AG08395 (cell line): ENCODE measurements at regions not wholly inside any gene's neighbourhood (a gene's known extent, or its start where the extent isn't known, plus 50 kb on each side); places are given as distances from the start of the nearest gene placed in this dataset.
"Not testable (repeated sequence)": the region's sequence is repeated elsewhere in the genome, so short reads cannot be mapped to it uniquely, and the experiment has no call there.

ENCODE experiments used
- DNase-seq: peaks from one replicate; pipeline ENCODE4 v3.0.0; 2012; ENCODE audit warnings: mixed read lengths, low spot score

GRCh38 chr10:9913876-9914514 is 1103.7 kb upstream of the CELF2 start:
- no peak for DNase-seq

GRCh38 chr10:9921544-9921943 is 1096.1 kb upstream of the CELF2 start:
- no peak for DNase-seq

- DNase-seq = no peak
These were observed 1095.4 kb upstream of the CELF2 start for GRCh38 chr10:9922126-9922870.

GRCh38 chr10:9926003-9926402 is 1091.7 kb upstream of the CELF2 start:
- DNase-seq = no peak

GRCh38 chr10:9926881-9927280 is 1090.8 kb upstream of the CELF2 start:
- DNase-seq = no peak

GRCh38 chr10:9939716-9940115 is 1078.0 kb upstream of the CELF2 start:
- no peak for DNase-seq

- no peak for DNase-seq
These were observed 1073.0 kb upstream of the CELF2 start for GRCh38 chr10:9944690-9945089.

- no peak for DNase-seq
These were observed 1067.6 kb upstream of the CELF2 start for GRCh38 chr10:9950070-9950469.

- no peak for DNase-seq
These were observed 1066.0 kb upstream of the CELF2 start for GRCh38 chr10:9951481-9952257.

GRCh38 chr10:9957351-9957750 is 1060.3 kb upstream of the CELF2 start:
- peak; percentile 22 for DNase-seq

GRCh38 chr10:9957876-9958275 is 1059.8 kb upstream of the CELF2 start:
- DNase-seq = not testable (repeated sequence)

GRCh38 chr10:9965341-9965740 is 1052.3 kb upstream of the CELF2 start:
- DNase-seq = no peak

- no peak for DNase-seq
These were observed 1030.9 kb upstream of the CELF2 start for GRCh38 chr10:9986786-9987185.

- DNase-seq = no peak
These were observed 1030.5 kb upstream of the CELF2 start for GRCh38 chr10:9987197-9987596.

- DNase-seq = no peak
These were observed 1025.0 kb upstream of the CELF2 start for GRCh38 chr10:9992661-9993060.

- DNase-seq = no peak
These were observed 1023.5 kb upstream of the CELF2 start for GRCh38 chr10:9994131-9994530.

GRCh38 chr10:9999627-10000026 is 1018.0 kb upstream of the CELF2 start:
- no peak for DNase-seq

- DNase-seq = no peak
These were observed 1009.7 kb upstream of the CELF2 start for GRCh38 chr10:10007957-10008356.

- no peak for DNase-seq
These were observed 1007.3 kb upstream of the CELF2 start for GRCh38 chr10:10010397-10010796.

- no peak for DNase-seq
These were observed 1002.8 kb upstream of the CELF2 start for GRCh38 chr10:10014846-10015245.

- DNase-seq = no peak
These were observed 1000.0 kb upstream of the CELF2 start for GRCh38 chr10:10017716-10018115.

GRCh38 chr10:10020945-10021344 is 996.7 kb upstream of the CELF2 start:
- DNase-seq = no peak

GRCh38 chr10:10032991-10033390 is 984.7 kb upstream of the CELF2 start:
- DNase-seq = no peak
